AG04450 (cell line): ENCODE measurements at regions not wholly inside any gene's neighbourhood (a gene's known extent, or its start where the extent isn't known, plus 50 kb on each side); places are given as distances from the start of the nearest gene placed in this dataset.

Experiments used
- CTCF ChIA-PET: fragments of 300-600, 350-600 bp; formaldehyde crosslinking; extraction: SDS; loops from one replicate; lab custom pipeline; 2022; ENCODE audit warnings: antibody characterized with exemption, inconsistent platforms; lab: Charles Lee
- POLR2A ChIA-PET: fragments of 350-600 bp; formaldehyde crosslinking; extraction: SDS; loops from one replicate; lab custom pipeline; 2021; ENCODE audit warnings: antibody characterized with exemption, inconsistent platforms; lab: Yijun Ruan, JAX
- DNase-seq: peaks from one replicate; pipeline ENCODE4 v3.0.0-alpha.2; 2011; ENCODE audit warnings: low read depth, low spot score
- H3K27ac ChIP-seq: one replicate; pipeline ENCODE4 v1.5.1; 2012; ENCODE audit warnings: low read depth, low read length, control low read depth
- H3K27me3 ChIP-seq: one replicate; pipeline ENCODE4 v1.6.0; 2012; ENCODE audit warnings: low read length; ENCODE audit not compliant: control insufficient read depth, insufficient read depth
- H3K4me3 ChIP-seq: 2 replicates; pipeline ENCODE4 v1.5.1; 2011; ENCODE audit warnings: mild to moderate bottlenecking, low read depth, low read length, control low read depth
- H3K9me3 ChIP-seq: 2 replicates; pipeline ENCODE4 v1.5.1; 2012; ENCODE audit warnings: low read length; ENCODE audit not compliant: control insufficient read depth, insufficient read depth
- CTCF ChIP-seq: IDR thresholded peaks from 2 replicates; pipeline ENCODE4 v1.5.1; 2011; ENCODE audit warnings: low read depth, low read length, control low read depth, inconsistent platforms

GRCh38 chr6:155889410-155889809 lies 433.8 kb upstream of the NOX3 start:
- Histone ChIP-seq H3K27me3 (no peaks in the 10 kb centered on the region), H3K4me3 (no peak overlapping the region), H3K9me3 (no peaks in the 10 kb centered on the region), H3K27ac (no peak overlapping the region)
- ChIA-PET CTCF (no interaction called here), POLR2A (no interaction called here)
- no peak for DNase-seq
- TF ChIP-seq CTCF, result no peak

GRCh38 chr6:155887421-155887820 lies 431.8 kb upstream of the NOX3 start:
- no peak for DNase-seq
- TF ChIP-seq CTCF, result no peak
- Histone ChIP-seq H3K27ac (no peak overlapping the region), H3K27me3 (no peaks in the 10 kb centered on the region), H3K9me3 (no peaks in the 10 kb centered on the region), H3K4me3 (no peak overlapping the region)
- ChIA-PET CTCF (no interaction called here), POLR2A (no interaction called here)

- Histone ChIP-seq H3K9me3 (no peaks in the 10 kb centered on the region), H3K4me3 (no peak overlapping the region), H3K27me3 (no peaks in the 10 kb centered on the region), H3K27ac (no peak overlapping the region)
- POLR2A ChIA-PET, result no interaction called here
- TF ChIP-seq CTCF, result no peak
- DNase-seq, result peak; percentile 13
- CTCF ChIA-PET, result interaction anchor here (1.6 kb wide), 1 partner anchor 9 kb away, joined by 5 read pairs; no protein-coding TSS in a partner anchor
Measured at GRCh38 chr6:155883741-155884140, 428.1 kb upstream of the NOX3 start.

- Histone ChIP-seq H3K9me3 (no peaks in the 10 kb centered on the region), H3K4me3 (no peak overlapping the region), H3K27me3 (no peaks in the 10 kb centered on the region), H3K27ac (no peak overlapping the region)
- DNase-seq, result no peak
- POLR2A ChIA-PET, result no interaction called here
- no peak for TF ChIP-seq CTCF
- CTCF ChIA-PET, result interaction anchor here (1.6 kb wide), 1 partner anchor 10 kb away, joined by 5 read pairs; no protein-coding TSS in a partner anchor
Measured at GRCh38 chr6:155883334-155883731, 427.7 kb upstream of the NOX3 start.

- CTCF ChIA-PET, result interaction anchor here (1.6 kb wide), 1 partner anchor 388 kb away, joined by 5 read pairs; no protein-coding TSS in a partner anchor
- H3K9me3 ChIP-seq, result no peaks in the 10 kb centered on the region
- POLR2A ChIA-PET, result interaction anchor here (0.5 to 0.7 kb wide), 2 partner anchors 567 to 649 kb away, joined by 3 to 5 read pairs; no protein-coding TSS in a partner anchor
- no peaks in the 10 kb centered on the region for H3K27me3 ChIP-seq
- no peak for DNase-seq
- TF ChIP-seq CTCF, result no peak
- no peak overlapping the region for H3K27ac ChIP-seq
- H3K4me3 ChIP-seq, result no peak overlapping the region
Measured at GRCh38 chr6:155882527-155883333, 427.1 kb upstream of the NOX3 start.
